ENCODE measurements at regions not wholly inside any gene's neighbourhood (a gene's known extent, or its start where the extent isn't known, plus 50 kb on each side); places are given as distances from the start of the nearest gene placed in this dataset.

- CTCF ChIA-PET: no interaction called here
- no peak overlapping the region for H3K4me3 Mint-ChIP-seq (ENCODE audit: low read depth, unreplicated experiment)
- H3K36me3 Mint-ChIP-seq (ENCODE audit: insufficient read depth, unreplicated experiment): no peaks in the 10 kb centered on the region
- intact Hi-C loops (cut with micrococcal nuclease; ENCODE audit: unreplicated experiment): no loop called here
- BruUV-seq (replicated peaks): no TSS peak
- H3K4me1 Mint-ChIP-seq (ENCODE audit: low read depth, unreplicated experiment): no peaks in the 10 kb centered on the region
- TF ChIP-seq CTCF (IDR thresholded peaks at IDR 0.05; ENCODE audit: unreplicated experiment): no peak
- DNase-seq: no peak
- no peak overlapping the region for H3K27ac Mint-ChIP-seq (ENCODE audit: unreplicated experiment)
- peaks cover 9% of the 10 kb centered on the region for H3K27me3 Mint-ChIP-seq (ENCODE audit: unreplicated experiment)
- no peaks in the 10 kb centered on the region for H3K9me3 Mint-ChIP-seq (ENCODE audit: low read depth, unreplicated experiment)
These were observed 327.1 kb upstream of the NWD2 start for GRCh38 chr4:36917413-36917812.

GRCh38 chr4:36919721-36920120 lies 324.8 kb upstream of the NWD2 start:
- no peaks in the 10 kb centered on the region for H3K4me1 Mint-ChIP-seq (ENCODE audit: low read depth, unreplicated experiment)
- H3K27me3 Mint-ChIP-seq (ENCODE audit: unreplicated experiment): peaks cover 9% of the 10 kb centered on the region
- H3K36me3 Mint-ChIP-seq (ENCODE audit: insufficient read depth, unreplicated experiment): no peaks in the 10 kb centered on the region
- H3K4me3 Mint-ChIP-seq (ENCODE audit: low read depth, unreplicated experiment): no peak overlapping the region
- intact Hi-C loops (cut with micrococcal nuclease; ENCODE audit: unreplicated experiment): loop anchor here (10.0 kb wide), 1 partner anchor 225 kb away; no protein-coding TSS in a partner anchor
- CTCF ChIA-PET: no interaction called here
- no peak overlapping the region for H3K27ac Mint-ChIP-seq (ENCODE audit: unreplicated experiment)
- DNase-seq: no peak
- no peaks in the 10 kb centered on the region for H3K9me3 Mint-ChIP-seq (ENCODE audit: low read depth, unreplicated experiment)
- TF ChIP-seq CTCF (IDR thresholded peaks at IDR 0.05; ENCODE audit: unreplicated experiment): no peak
- no TSS peak for BruUV-seq (replicated peaks)

- no peak for TF ChIP-seq CTCF (IDR thresholded peaks at IDR 0.05; ENCODE audit: unreplicated experiment)
- BruUV-seq (replicated peaks): no TSS peak
- H3K27ac Mint-ChIP-seq (ENCODE audit: unreplicated experiment): no peak overlapping the region
- DNase-seq: no peak
- no peaks in the 10 kb centered on the region for H3K36me3 Mint-ChIP-seq (ENCODE audit: insufficient read depth, unreplicated experiment)
- H3K4me1 Mint-ChIP-seq (ENCODE audit: low read depth, unreplicated experiment): no peaks in the 10 kb centered on the region
- CTCF ChIA-PET: no interaction called here
- peaks cover 9% of the 10 kb centered on the region for H3K27me3 Mint-ChIP-seq (ENCODE audit: unreplicated experiment)
- H3K4me3 Mint-ChIP-seq (ENCODE audit: low read depth, unreplicated experiment): no peak overlapping the region
- no peaks in the 10 kb centered on the region for H3K9me3 Mint-ChIP-seq (ENCODE audit: low read depth, unreplicated experiment)
- intact Hi-C loops (cut with micrococcal nuclease; ENCODE audit: unreplicated experiment): loop anchor here (10.0 kb wide), 1 partner anchor 223 kb away; no protein-coding TSS in a partner anchor
These were observed 322.9 kb upstream of the NWD2 start for GRCh38 chr4:36921476-36922216.

GRCh38 chr4:36930562-36931111 lies 313.9 kb upstream of the NWD2 start:
- Mint-ChIP-seq H3K27ac (ENCODE audit: unreplicated experiment) (no peak overlapping the region), H3K4me1 (ENCODE audit: low read depth, unreplicated experiment) (no peaks in the 10 kb centered on the region), H3K36me3 (ENCODE audit: insufficient read depth, unreplicated experiment) (no peaks in the 10 kb centered on the region), H3K27me3 (ENCODE audit: unreplicated experiment) (no peaks in the 10 kb centered on the region), H3K9me3 (ENCODE audit: low read depth, unreplicated experiment) (no peaks in the 10 kb centered on the region), H3K4me3 (ENCODE audit: low read depth, unreplicated experiment) (no peak overlapping the region)
- BruUV-seq (replicated peaks): no TSS peak
- intact Hi-C loops (cut with micrococcal nuclease; ENCODE audit: unreplicated experiment): no loop called here
- no peak for DNase-seq
- CTCF ChIA-PET: interaction anchor here (0.6 kb wide), 1 partner anchor 1673 kb away, joined by 3 read pairs; no protein-coding TSS in a partner anchor
- no peak for TF ChIP-seq CTCF (IDR thresholded peaks at IDR 0.05; ENCODE audit: unreplicated experiment)

All from Calu3 (cell line).